HepG2 (cell line): ENCODE measurements at regions not wholly inside any gene's neighbourhood (a gene's known extent, or its start where the extent isn't known, plus 50 kb on each side); places are given as distances from the start of the nearest gene placed in this dataset.

ENCODE experiments used
- ATAC-seq: fragments of 200-7000 bp; cut with Tn5 transposase; 3 replicates; pipeline ENCODE4 v1.9.1; 2020; ENCODE audit warnings: mild to moderate bottlenecking, moderate library complexity
- BruUV-seq: library from RNA; stranded (reverse); fragments of 400-500 nt; replicated peaks from 2 replicates; lab custom pipeline; 2021; lab: Mats Ljungman, UMichigan
- CTCF ChIA-PET: fragments of 300-600 bp; formaldehyde crosslinking; extraction: SDS; loops from one replicate; lab custom pipeline; 2021; ENCODE audit warnings: low total read pairs, inconsistent platforms, low intra/inter-chr PET ratio; lab: Yijun Ruan, JAX
- POLR2A ChIA-PET: fragments of 350-600 bp; sonication (Branson Sonifier 250); formaldehyde crosslinking; loops from one replicate; lab custom pipeline; 2020; ENCODE audit warnings: antibody characterized with exemption, inconsistent platforms; lab: Yijun Ruan, JAX
- DNase-seq: peaks from one replicate; pipeline ENCODE4 v3.0.0-alpha.2; 2015; ENCODE audit warnings: low spot score
- FAIRE-seq: peaks from 3 replicates; lab custom pipeline; 2011; peaks lifted over from hg19 to GRCh38; lab: Jason Lieb, UNC
- H2AFZ ChIP-seq: one replicate; pipeline ENCODE4 v1.6.1; 2011; ENCODE audit warnings: low read length, inconsistent platforms
- H3K27ac ChIP-seq: fragments of 300-600 bp; 3 replicates; pipeline ENCODE4 v1.8.0; 2011; ENCODE audit warnings: mixed run types, mild to moderate bottlenecking, mixed read lengths, low read length, inconsistent platforms; ENCODE audit not compliant: insufficient read depth; ENCODE audit errors: extremely low read length
- H3K27me3 ChIP-seq, 2 experiments: fragments of 200-600 bp in 1 of 2; 2 replicates in 1 of 2; 3 replicates in 1 of 2; pipeline versions ENCODE4 v1.6.0 to v1.8.0; 2011; ENCODE audit warnings: low read length in 2 of 2, mild to moderate bottlenecking in 2 of 2, moderate library complexity in 2 of 2, inconsistent platforms in 1 of 2; ENCODE audit not compliant: insufficient read depth in 2 of 2, control insufficient read depth in 1 of 2
- H3K36me3 ChIP-seq, 2 experiments: fragments of 200-600 bp in 1 of 2; replicated peaks in 1 of 2; 2 replicates in 1 of 2; 3 replicates in 1 of 2; pipeline versions ENCODE4 v1.5.1 to v1.8.0; 2011; ENCODE audit warnings: low read length in 2 of 2, inconsistent platforms in 1 of 2; ENCODE audit not compliant: insufficient read depth in 2 of 2, control insufficient read depth in 1 of 2
- H3K4me1 ChIP-seq: 2 replicates; pipeline ENCODE4 v1.5.1; 2012; ENCODE audit warnings: low read length, inconsistent platforms; ENCODE audit not compliant: insufficient read depth
- H3K4me2 ChIP-seq: 2 replicates; pipeline ENCODE4 v1.6.0; 2011; ENCODE audit warnings: low read depth, low read length, inconsistent platforms
- H3K4me3 ChIP-seq, 3 experiments: fragments of 200-600 bp in 1 of 3; sonication (generic), shearing (Covaris generic) in 1 of 3; replicated peaks in 1 of 3; 2 replicates each; pipeline ENCODE4 v1.5.1; 2011 to 2016; ENCODE audit warnings: low read length in 3 of 3, inconsistent platforms in 2 of 3, low read depth in 2 of 3, mild to moderate bottlenecking in 2 of 3, control low read depth in 1 of 3, mixed read lengths in 1 of 3; ENCODE audit not compliant: insufficient read depth in 1 of 3
- H3K79me2 ChIP-seq: one replicate; pipeline ENCODE4 v1.6.1; 2011; ENCODE audit warnings: low read length, inconsistent platforms; ENCODE audit not compliant: insufficient read depth
- H3K9ac ChIP-seq: 2 replicates; pipeline ENCODE4 v1.6.0; 2011; ENCODE audit warnings: mild to moderate bottlenecking, low read depth, low read length, inconsistent platforms; ENCODE audit not compliant: insufficient read depth
- H3K9me3 ChIP-seq: 2 replicates; pipeline ENCODE4 v1.5.1; 2012; ENCODE audit warnings: mild to moderate bottlenecking, low read length
- H4K20me1 ChIP-seq: 2 replicates; pipeline ENCODE4 v1.6.0; 2011; ENCODE audit warnings: inconsistent platforms, mild to moderate bottlenecking, low read length, moderate library complexity; ENCODE audit not compliant: insufficient read depth
- ZNF12 ChIP-seq: sonication (generic); formaldehyde crosslinking; IDR thresholded peaks from 2 replicates; pipeline ENCODE4 v1.5.0; 2020; ENCODE audit warnings: missing genetic modification reagents
- ZSCAN21 ChIP-seq: sonication (generic); formaldehyde crosslinking; IDR thresholded peaks from 2 replicates; pipeline ENCODE4 v1.8.0; 2022; ENCODE audit warnings: mild to moderate bottlenecking, missing genetic modification reagents, moderate library complexity, borderline replicate concordance
- WGBS: methylation state at CpG from one replicate; pipeline ENCODE4 v1.1.6; 2017; ENCODE audit warnings: low lambda C conversion rate; 5-methylcytosine and 5-hydroxymethylcytosine counted together
- in situ Hi-C: cut with HindIII; loops from 2 replicates; pipeline ENCODE4 v1.10.0; 2017; ENCODE audit warnings: low pct_unique_long_range_greater_than_20kb; ENCODE audit not compliant: extremely low pct_ligation_motif_present
- intact Hi-C: fragments of 100-400 bp; cut with micrococcal nuclease; formaldehyde crosslinking; loops from one replicate; pipeline ENCODE4 v1.10.0; 2022; ENCODE audit not compliant: unreplicated experiment

- Histone ChIP-seq H3K4me1 (no peaks in the 10 kb centered on the region), H4K20me1 (no peaks in the 10 kb centered on the region), H3K27me3 (peaks cover 5 to 70% of the 10 kb centered on the region in 2 experiments; a peak in 4 of 5 replicates), H3K9me3 (no peaks in the 10 kb centered on the region), H3K9ac (no peak overlapping the region), H3K4me2 (no peak overlapping the region), H3K79me2 (no peaks in the 10 kb centered on the region), H3K36me3 (no peaks in the 10 kb centered on the region), H3K27ac (no peak overlapping the region), H3K4me3 (no peak overlapping the region), H2AFZ (no peak overlapping the region)
- CTCF ChIA-PET: no interaction called here
- intact Hi-C loops (no loop called here), in situ Hi-C loops (no loop called here)
- 39% methylated on average over 14 of the region's 14 CpGs for WGBS
- no TSS peak for BruUV-seq
- POLR2A ChIA-PET: no interaction called here
- DNase-seq: no peak
- ATAC-seq: no peak
- FAIRE-seq: no peak
- no peak for TF ChIP-seq ZNF12 (CRISPR knock-in tag)
Observed at GRCh38 chr2:241957276-241957675, 87.7 kb downstream of the RTP5 start.

- CTCF ChIA-PET: no interaction called here
- Histone ChIP-seq H3K4me3 (no peak overlapping the region), H3K4me1 (no peaks in the 10 kb centered on the region), H2AFZ (no peak overlapping the region)
- 53% methylated on average over 21 of the region's 21 CpGs for WGBS
- no peak for ATAC-seq
- intact Hi-C loops: no loop called here
- no peak for TF ChIP-seq ZSCAN21 (CRISPR knock-in tag)
- TF ChIP-seq, all 625 proteins: peak for 0
- H3K36me3 ChIP-seq: no peaks in the 10 kb centered on the region
- no peaks in the 10 kb centered on the region for H4K20me1 ChIP-seq
- in situ Hi-C loops: no loop called here
- H3K27me3 ChIP-seq: peaks cover 5 to 62% of the 10 kb centered on the region in 2 experiments; a peak in 3 of 5 replicates
- FAIRE-seq (no peak), DNase-seq (no peak)
- H3K79me2 ChIP-seq: no peaks in the 10 kb centered on the region
- POLR2A ChIA-PET: no interaction called here
- no TSS peak for BruUV-seq
- H3K4me2 ChIP-seq: no peak overlapping the region
- no peak overlapping the region for H3K9ac ChIP-seq
- H3K27ac ChIP-seq: no peak overlapping the region
- H3K9me3 ChIP-seq: no peaks in the 10 kb centered on the region
Observed at GRCh38 chr2:241958818-241959545, 89.5 kb downstream of the RTP5 start.
